HuH-7.5 (cell line): ENCODE measurements at regions not wholly inside any gene's neighbourhood (a gene's known extent, or its start where the extent isn't known, plus 50 kb on each side); places are given as distances from the start of the nearest gene placed in this dataset.

ENCODE experiments used
- DNase-seq: peaks from one replicate; pipeline ENCODE4 v3.0.0; 2011; ENCODE audit warnings: low spot score

GRCh38 chr22:44613196-44613595, 88.8 kb upstream of the PRR5 start:
- DNase-seq: no peak

- no peak for DNase-seq
Observed at GRCh38 chr22:44611880-44612496, 90.0 kb upstream of the PRR5 start.

GRCh38 chr22:44610071-44610470, 91.9 kb upstream of the PRR5 start:
- DNase-seq: no peak

- DNase-seq: no peak
Observed at GRCh38 chr22:44609400-44609988, 92.5 kb upstream of the PRR5 start.

- DNase-seq: no peak
Observed at GRCh38 chr22:44608597-44609399, 93.2 kb upstream of the PRR5 start.

- DNase-seq: no peak
Observed at GRCh38 chr22:44606126-44606525, 95.9 kb upstream of the PRR5 start.

- no peak for DNase-seq
Observed at GRCh38 chr22:44605486-44605885, 96.5 kb upstream of the PRR5 start.

GRCh38 chr22:44604991-44605390, 97.0 kb upstream of the PRR5 start:
- no peak for DNase-seq

DNA sequence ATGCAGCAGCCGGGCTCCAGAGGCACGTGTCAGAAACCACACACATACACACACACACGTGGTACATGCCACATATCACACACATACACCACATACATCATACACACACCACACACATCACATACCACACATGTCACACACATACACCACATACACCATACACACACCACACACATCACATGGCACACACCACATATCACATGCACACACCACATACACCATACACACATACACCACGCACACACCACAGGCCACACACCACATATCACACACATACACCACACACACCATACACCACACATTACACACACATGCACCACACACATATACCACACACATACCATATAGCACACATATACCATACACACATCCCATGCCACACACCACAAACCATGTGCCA, 97.5 kb upstream of the PRR5 start:
- no peak for DNase-seq

- no peak for DNase-seq
Observed at GRCh38 chr22:44603767-44604166, 98.2 kb upstream of the PRR5 start.

- no peak for DNase-seq
Observed at GRCh38 chr22:44601725-44602124, 100.3 kb upstream of the PRR5 start.

- no peak for DNase-seq
Observed at GRCh38 chr22:44601189-44601588, 100.8 kb upstream of the PRR5 start.

DNA sequence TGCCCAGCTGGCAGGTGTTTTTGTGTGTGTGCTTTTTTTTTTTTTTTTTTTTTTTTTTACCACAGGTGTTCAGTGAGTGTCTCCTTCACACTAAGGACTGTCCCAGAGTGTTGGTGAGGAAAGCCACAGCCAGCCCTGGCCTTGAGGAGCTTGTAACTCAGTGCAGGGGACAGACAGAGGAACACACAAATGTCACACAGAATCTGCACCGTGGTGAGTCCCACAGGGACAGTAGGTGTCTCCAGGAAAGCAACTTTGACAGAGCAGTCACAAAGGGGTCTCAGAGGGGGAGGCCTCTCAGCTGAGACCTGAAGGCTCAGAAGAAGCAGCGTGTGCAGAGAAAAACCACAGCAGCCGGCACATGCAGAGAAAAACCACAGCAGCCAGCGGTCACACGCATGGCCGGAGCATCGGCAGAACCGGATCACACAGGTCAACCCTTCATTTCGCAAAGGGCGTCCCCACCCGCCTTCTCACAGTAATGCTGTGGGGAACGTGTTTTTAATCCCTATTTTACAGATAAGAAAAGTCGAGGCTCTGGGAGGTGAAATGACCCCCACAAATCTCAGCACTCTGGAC, 101.7 kb upstream of the PRR5 start:
- no peak for DNase-seq

- DNase-seq: no peak
Observed at GRCh38 chr22:44599500-44600140, 101.6 kb upstream of the RTL6 start.

DNA sequence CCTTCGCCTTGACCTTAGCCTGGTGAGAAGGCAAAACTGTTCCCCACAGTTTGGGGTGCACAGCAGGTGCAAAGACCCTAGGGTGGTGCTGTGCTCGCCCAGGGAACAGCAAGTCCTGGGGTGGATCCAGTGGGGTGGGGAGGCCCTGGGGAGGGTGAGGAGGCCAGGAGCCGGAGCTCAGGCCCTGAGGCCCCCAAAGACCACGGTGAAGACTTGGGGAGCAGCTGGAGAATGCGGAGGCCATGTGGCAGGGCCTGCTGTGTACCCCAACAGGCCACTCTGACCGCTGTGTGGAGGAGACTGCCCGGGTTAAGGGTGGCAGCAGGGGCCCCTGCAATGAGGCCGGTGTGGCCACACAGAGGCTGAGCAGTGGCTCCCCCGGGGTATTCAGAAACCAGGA, 101.1 kb upstream of the RTL6 start:
- no peak for DNase-seq

GRCh38 chr22:44597616-44598015, 99.6 kb upstream of the RTL6 start:
- DNase-seq: no peak

GRCh38 chr22:44596396-44597125, 98.5 kb upstream of the RTL6 start:
- no peak for DNase-seq

DNA sequence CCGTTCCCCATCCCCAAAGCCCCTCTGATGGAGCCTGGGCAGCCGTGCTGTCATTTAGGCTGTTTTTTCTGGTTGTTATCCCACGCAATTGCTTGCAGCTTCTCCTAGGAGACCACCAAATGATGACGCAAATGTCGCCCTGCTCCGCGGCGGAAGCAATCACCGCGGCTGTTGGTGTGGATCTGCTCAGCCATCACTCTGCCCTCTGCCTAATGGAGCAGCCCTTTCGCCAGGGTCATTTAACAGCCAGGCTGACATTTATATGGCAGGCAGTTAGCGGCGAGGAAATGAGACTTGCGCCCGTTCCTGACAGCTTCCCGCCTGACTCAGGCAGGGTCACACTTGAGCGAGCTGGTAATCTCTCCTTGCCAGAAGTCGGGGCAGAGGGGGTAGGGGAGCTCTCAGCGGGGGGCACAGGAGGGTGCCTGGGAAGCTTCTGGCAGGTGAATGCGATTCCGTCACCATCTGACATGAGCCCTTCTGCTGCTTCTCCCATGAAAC, 97.9 kb upstream of the RTL6 start:
- no peak for DNase-seq

DNA sequence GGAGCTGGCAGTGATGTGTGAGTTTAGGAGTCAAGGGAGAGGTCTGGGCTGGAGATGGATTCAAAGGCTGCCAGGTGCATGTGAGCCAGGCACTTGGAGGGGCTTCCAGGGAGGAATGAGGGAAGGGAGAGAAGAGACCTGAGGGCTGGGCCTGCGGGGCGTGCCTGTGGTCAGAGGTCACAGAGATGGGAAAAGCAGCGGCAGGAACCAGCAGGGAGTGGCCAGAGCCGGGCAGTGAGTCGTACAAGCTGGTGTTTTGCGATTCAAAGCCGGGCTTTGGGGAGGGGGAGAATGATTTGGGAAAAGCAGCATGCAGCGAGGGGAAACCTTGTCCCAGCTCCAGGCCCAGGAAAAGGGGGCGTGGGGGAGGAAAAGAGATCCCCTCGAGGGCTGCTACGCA, 96.9 kb upstream of the RTL6 start:
- no peak for DNase-seq

DNA sequence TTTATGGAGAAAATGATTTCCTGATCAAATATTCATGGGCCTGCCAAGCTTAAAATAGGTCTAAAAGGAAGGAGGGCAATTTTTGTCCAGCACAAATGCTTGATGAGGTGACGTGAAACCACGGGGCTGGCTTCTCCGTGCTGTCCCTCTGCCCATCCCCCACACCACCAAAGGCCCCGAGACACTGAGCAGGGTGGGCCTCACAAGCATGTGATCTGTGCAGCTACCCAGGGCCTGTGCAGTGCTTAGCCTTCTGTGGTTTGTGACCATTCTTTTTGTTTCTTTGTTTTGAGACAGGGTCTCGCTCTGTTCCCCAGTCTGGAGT, 94.8 kb upstream of the RTL6 start:
- DNase-seq: no peak

GRCh38 chr22:44592126-44592823, 94.2 kb upstream of the RTL6 start:
- no peak for DNase-seq
